ENCODE measurements at regions not wholly inside any gene's neighbourhood (a gene's known extent, or its start where the extent isn't known, plus 50 kb on each side); places are given as distances from the start of the nearest gene placed in this dataset.
"Not testable (repeated sequence)": the region's sequence is repeated elsewhere in the genome, so short reads cannot be mapped to it uniquely, and the experiment has no call there.

DNA sequence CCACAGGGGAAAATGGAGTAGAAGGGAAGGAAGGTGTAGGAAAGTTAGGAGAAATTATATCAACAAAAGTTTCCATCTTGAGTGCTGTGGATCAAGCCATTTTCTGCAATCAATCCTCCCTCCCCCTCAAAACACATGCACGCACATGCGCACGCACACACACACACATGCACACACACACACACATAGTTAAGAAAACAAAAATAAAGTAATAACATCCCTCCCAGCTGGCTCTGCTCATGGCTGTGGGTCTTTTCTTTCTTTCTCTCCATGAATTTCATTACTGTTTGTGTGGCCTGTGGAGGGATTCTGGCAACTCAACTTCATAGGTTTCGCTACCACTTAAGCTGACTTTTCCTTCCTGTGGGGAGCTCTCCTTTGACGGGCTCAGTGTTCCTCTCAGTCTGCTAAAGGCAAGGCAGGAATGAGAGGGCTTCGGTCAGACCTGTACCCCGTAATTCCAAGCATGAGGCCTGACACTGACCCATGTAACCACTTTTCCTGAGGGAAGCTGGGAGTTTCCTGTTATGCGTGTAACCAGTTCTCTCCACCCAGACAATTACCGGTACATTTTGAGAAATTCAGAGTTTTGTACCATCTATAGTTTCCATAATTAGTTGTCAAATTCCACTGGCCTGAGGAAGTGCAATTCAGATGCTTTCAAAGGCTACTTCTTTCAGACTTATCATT lies 79.8 kb downstream of the ZNF92 start:
- DNase-seq (ENCODE audit: low spot score), result no peak
- H3K4me1 Mint-ChIP-seq (ENCODE audit: unreplicated experiment), result peaks cover 50% of the 10 kb centered on the region
- peaks cover 2% of the 10 kb centered on the region for H3K27me3 Mint-ChIP-seq (ENCODE audit: unreplicated experiment)
- TF ChIP-seq, protein P1, sequence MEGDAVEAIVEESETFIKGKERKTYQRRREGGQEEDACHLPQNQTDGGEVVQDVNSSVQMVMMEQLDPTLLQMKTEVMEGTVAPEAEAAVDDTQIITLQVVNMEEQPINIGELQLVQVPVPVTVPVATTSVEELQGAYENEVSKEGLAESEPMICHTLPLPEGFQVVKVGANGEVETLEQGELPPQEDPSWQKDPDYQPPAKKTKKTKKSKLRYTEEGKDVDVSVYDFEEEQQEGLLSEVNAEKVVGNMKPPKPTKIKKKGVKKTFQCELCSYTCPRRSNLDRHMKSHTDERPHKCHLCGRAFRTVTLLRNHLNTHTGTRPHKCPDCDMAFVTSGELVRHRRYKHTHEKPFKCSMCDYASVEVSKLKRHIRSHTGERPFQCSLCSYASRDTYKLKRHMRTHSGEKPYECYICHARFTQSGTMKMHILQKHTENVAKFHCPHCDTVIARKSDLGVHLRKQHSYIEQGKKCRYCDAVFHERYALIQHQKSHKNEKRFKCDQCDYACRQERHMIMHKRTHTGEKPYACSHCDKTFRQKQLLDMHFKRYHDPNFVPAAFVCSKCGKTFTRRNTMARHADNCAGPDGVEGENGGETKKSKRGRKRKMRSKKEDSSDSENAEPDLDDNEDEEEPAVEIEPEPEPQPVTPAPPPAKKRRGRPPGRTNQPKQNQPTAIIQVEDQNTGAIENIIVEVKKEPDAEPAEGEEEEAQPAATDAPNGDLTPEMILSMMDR (IDR thresholded peaks at IDR 0.05; ENCODE audit: unreplicated experiment), result no peak
- H3K9me3 Mint-ChIP-seq (ENCODE audit: unreplicated experiment), result no peaks in the 10 kb centered on the region
- peak overlapping the region; percentile 91 for H3K27ac Mint-ChIP-seq (ENCODE audit: unreplicated experiment)
- H3K4me3 Mint-ChIP-seq (ENCODE audit: unreplicated experiment), result peak overlapping the region; percentile 9
- no peaks in the 10 kb centered on the region for H3K36me3 Mint-ChIP-seq (ENCODE audit: low read depth, unreplicated experiment)

DNA sequence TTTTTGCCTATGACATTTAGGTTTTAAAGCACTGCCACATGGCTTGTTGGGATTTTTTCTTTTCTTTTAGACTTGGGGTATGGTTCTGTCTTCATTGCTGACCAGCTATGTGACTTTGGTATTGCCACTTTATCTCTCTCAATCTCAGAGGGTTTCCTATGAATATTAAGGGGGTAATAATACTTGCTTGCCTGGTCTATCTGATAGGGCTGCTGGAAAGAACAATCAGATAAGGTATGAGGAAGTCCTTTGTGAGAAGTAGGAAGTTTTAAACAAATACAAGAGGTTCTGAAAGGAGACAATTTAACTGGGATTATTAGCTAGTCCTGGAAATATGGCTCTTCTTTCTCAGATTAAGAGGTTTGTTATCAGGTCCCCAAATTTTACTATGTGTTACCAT lies 80.8 kb downstream of the ZNF92 start:
- TF ChIP-seq, protein P1 (IDR thresholded peaks at IDR 0.05; ENCODE audit: unreplicated experiment), result no peak
- Mint-ChIP-seq H3K27ac (ENCODE audit: unreplicated experiment) (peak overlapping the region; percentile 91), H3K9me3 (ENCODE audit: unreplicated experiment) (no peaks in the 10 kb centered on the region), H3K27me3 (ENCODE audit: unreplicated experiment) (peaks cover 2% of the 10 kb centered on the region), H3K4me1 (ENCODE audit: unreplicated experiment) (peaks cover 49% of the 10 kb centered on the region), H3K36me3 (ENCODE audit: low read depth, unreplicated experiment) (no peaks in the 10 kb centered on the region), H3K4me3 (ENCODE audit: unreplicated experiment) (no peak overlapping the region)
- DNase-seq (ENCODE audit: low spot score), result no peak

DNA sequence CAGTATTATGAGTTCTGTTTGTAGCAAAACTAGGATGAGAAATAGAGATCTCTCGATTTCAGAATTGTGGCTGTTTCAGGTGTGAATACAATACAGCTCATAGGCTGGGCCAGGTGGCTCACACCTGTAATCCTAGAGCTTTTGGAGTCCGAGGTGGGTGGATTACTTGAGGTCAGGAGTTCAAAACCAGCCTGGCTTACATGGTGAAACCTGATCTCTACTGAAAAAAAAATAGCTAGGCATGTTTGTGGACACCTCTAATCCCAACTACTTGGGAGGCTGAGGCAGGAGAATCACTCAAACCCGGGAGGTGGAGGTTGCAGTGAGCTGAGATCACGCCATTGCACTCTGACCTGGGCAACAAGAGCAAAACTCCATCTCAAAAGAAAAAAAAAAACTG lies 81.4 kb downstream of the ZNF92 start:
- H3K27ac Mint-ChIP-seq (ENCODE audit: unreplicated experiment), result peak overlapping the region; percentile 91
- H3K4me3 Mint-ChIP-seq (ENCODE audit: unreplicated experiment); H3K36me3 Mint-ChIP-seq (ENCODE audit: low read depth, unreplicated experiment); DNase-seq (ENCODE audit: low spot score); H3K27me3 Mint-ChIP-seq (ENCODE audit: unreplicated experiment); H3K9me3 Mint-ChIP-seq (ENCODE audit: unreplicated experiment): not testable (repeated sequence)
- H3K4me1 Mint-ChIP-seq (ENCODE audit: unreplicated experiment), result peaks cover 45% of the 10 kb centered on the region

DNA sequence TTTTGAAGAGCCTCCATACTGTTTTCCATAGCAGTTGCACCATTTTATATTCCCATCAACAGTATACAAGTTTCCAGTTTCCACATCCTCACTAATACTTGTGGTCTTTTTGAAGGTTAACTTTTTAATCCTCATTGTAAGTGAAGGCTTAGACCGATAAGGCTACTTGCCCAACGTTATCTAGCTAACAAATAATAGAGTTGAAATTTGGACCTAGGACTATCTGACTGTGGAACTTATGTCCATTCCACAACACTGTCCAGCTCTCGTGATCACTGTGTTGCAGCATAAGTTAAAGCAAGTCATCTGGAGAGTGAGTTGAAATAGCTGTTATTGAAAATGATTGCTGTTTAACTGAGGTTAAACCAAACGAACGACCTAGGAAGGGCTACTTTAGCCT lies 84.0 kb downstream of the ZNF92 start:
- Mint-ChIP-seq H3K9me3 (ENCODE audit: unreplicated experiment) (no peaks in the 10 kb centered on the region), H3K4me1 (ENCODE audit: unreplicated experiment) (peaks cover 35% of the 10 kb centered on the region), H3K36me3 (ENCODE audit: low read depth, unreplicated experiment) (no peaks in the 10 kb centered on the region), H3K27ac (ENCODE audit: unreplicated experiment) (no peak overlapping the region), H3K4me3 (ENCODE audit: unreplicated experiment) (no peak overlapping the region), H3K27me3 (ENCODE audit: unreplicated experiment) (peaks cover 2% of the 10 kb centered on the region)
- TF ChIP-seq, protein P1 (IDR thresholded peaks at IDR 0.05; ENCODE audit: unreplicated experiment), result no peak
- DNase-seq (ENCODE audit: low spot score), result no peak

DNA sequence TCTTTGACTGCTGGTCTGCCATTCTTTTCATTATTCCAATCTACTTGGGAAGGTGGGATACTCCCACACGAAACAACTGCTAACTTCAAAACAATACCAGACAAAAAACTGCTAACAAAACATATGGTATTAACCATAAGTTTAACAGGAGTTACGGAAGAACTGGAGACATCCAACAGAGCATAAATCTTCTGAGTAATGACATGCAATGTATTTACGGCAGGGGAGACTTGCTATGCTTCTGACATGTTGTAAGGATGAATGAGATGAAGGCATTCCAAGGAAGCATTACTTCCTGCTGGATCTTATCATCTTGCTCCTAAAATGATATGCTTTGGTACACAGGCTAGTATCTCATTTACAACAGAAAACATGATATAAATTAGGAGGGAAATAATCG lies 85.8 kb downstream of the ZNF92 start:
- peaks cover 18% of the 10 kb centered on the region for H3K4me1 Mint-ChIP-seq (ENCODE audit: unreplicated experiment)
- no peaks in the 10 kb centered on the region for H3K9me3 Mint-ChIP-seq (ENCODE audit: unreplicated experiment)
- TF ChIP-seq, protein P1 (IDR thresholded peaks at IDR 0.05; ENCODE audit: unreplicated experiment), result no peak
- no peak overlapping the region for H3K27ac Mint-ChIP-seq (ENCODE audit: unreplicated experiment)
- peaks cover 2% of the 10 kb centered on the region for H3K27me3 Mint-ChIP-seq (ENCODE audit: unreplicated experiment)
- H3K36me3 Mint-ChIP-seq (ENCODE audit: low read depth, unreplicated experiment), result no peaks in the 10 kb centered on the region
- DNase-seq (ENCODE audit: low spot score), result no peak
- H3K4me3 Mint-ChIP-seq (ENCODE audit: unreplicated experiment), result no peak overlapping the region
